ENCODE measurements at regions not wholly inside any gene's neighbourhood (a gene's known extent, or its start where the extent isn't known, plus 50 kb on each side); places are given as distances from the start of the nearest gene placed in this dataset.

- no peak for DNase-seq
Measured at GRCh38 chr3:187903697-187904096, 158.4 kb upstream of the BCL6 start.

- DNase-seq: no peak
Measured at GRCh38 chr3:187906416-187906815, 161.1 kb upstream of the BCL6 start.

GRCh38 chr3:187906920-187907319 is 161.7 kb upstream of the BCL6 start:
- no peak for DNase-seq

GRCh38 chr3:187909866-187910265 is 164.6 kb upstream of the BCL6 start:
- DNase-seq: no peak

GRCh38 chr3:187912007-187912406 is 166.7 kb upstream of the BCL6 start:
- DNase-seq: no peak

GRCh38 chr3:187913617-187914033 is 168.4 kb upstream of the BCL6 start:
- no peak for DNase-seq

GRCh38 chr3:187914231-187914630 is 169.0 kb upstream of the BCL6 start:
- DNase-seq: no peak

- DNase-seq: no peak
Measured at GRCh38 chr3:187916072-187916471, 170.8 kb upstream of the BCL6 start.

- DNase-seq: no peak
Measured at GRCh38 chr3:187918081-187918644, 172.9 kb upstream of the BCL6 start.

GRCh38 chr3:187919048-187919447 is 173.8 kb upstream of the BCL6 start:
- DNase-seq: no peak

GRCh38 chr3:187919544-187919943 is 174.3 kb upstream of the BCL6 start:
- DNase-seq: no peak

GRCh38 chr3:187920030-187920429 is 174.8 kb upstream of the BCL6 start:
- DNase-seq: no peak

GRCh38 chr3:187920913-187921312 is 175.6 kb upstream of the BCL6 start:
- no peak for DNase-seq

- no peak for DNase-seq
Measured at GRCh38 chr3:187921391-187922074, 176.3 kb upstream of the BCL6 start.

GRCh38 chr3:187922704-187923416 is 177.6 kb upstream of the BCL6 start:
- no peak for DNase-seq

GRCh38 chr3:187924651-187925050 is 179.4 kb upstream of the BCL6 start:
- no peak for DNase-seq

GRCh38 chr3:187925326-187925725 is 180.1 kb upstream of the BCL6 start:
- no peak for DNase-seq

GRCh38 chr3:187926620-187927019 is 181.4 kb upstream of the BCL6 start:
- no peak for DNase-seq

GRCh38 chr3:187927565-187927964 is 182.3 kb upstream of the BCL6 start:
- DNase-seq: no peak

GRCh38 chr3:187929112-187929816 is 184.0 kb upstream of the BCL6 start:
- no peak for DNase-seq

- no peak for DNase-seq
Measured at GRCh38 chr3:187930021-187930420, 184.8 kb upstream of the BCL6 start.

- DNase-seq: no peak
Measured at GRCh38 chr3:187931101-187931500, 185.8 kb upstream of the BCL6 start.

- no peak for DNase-seq
Measured at GRCh38 chr3:187931770-187932278, 186.6 kb upstream of the BCL6 start.
